Upper lobe of left lung (tissue), 6 donors: ENCODE measurements at regions not wholly inside any gene's neighbourhood (a gene's known extent, or its start where the extent isn't known, plus 50 kb on each side); places are given as distances from the start of the nearest gene placed in this dataset.
A peak's percentile ranks its signal among the peaks of the same experiment; 100 is the strongest.

Experiments
- ATAC-seq, 2 donors: fragments of 200-7000 bp; cut with Tn5 transposase; one replicate each; pipeline ENCODE4 v1.9.1; 2022; ENCODE audit warnings: mild to moderate bottlenecking in 2 of 2, moderate library complexity in 2 of 2; ENCODE audit not compliant: low FRiP score in 2 of 2
- DNase-seq, 2 donors: peaks; one replicate each; pipeline ENCODE4 v3.0.0-alpha.2; 2019 to 2020
- H3K27ac ChIP-seq, 4 donors: fragments of 200-600 bp; sonication (generic); one replicate each; pipeline ENCODE4 v1.5.1; 2016 to 2019
- H3K27me3 ChIP-seq, 4 donors: fragments of 200-600 bp; sonication (generic); one replicate each; pipeline ENCODE4 v1.5.1; 2017 to 2019
- H3K36me3 ChIP-seq, 4 donors: fragments of 200-600 bp; sonication (generic); one replicate each; pipeline ENCODE4 v1.5.1; 2016 to 2019
- H3K4me1 ChIP-seq, 4 donors: fragments of 200-600 bp; sonication (generic); one replicate each; pipeline ENCODE4 v1.5.1; 2018 to 2019
- H3K4me3 ChIP-seq, 4 donors: fragments of 200-600 bp; sonication (generic); one replicate each; pipeline ENCODE4 v1.5.1; 2017 to 2019; ENCODE audit warnings: mild to moderate bottlenecking in 2 of 4, moderate library complexity in 1 of 4
- H3K9me3 ChIP-seq, 4 donors: fragments of 200-600 bp; sonication (generic); one replicate each; pipeline ENCODE4 v1.5.1; 2018 to 2019
- EP300 ChIP-seq, 4 donors: sonication (generic); formaldehyde crosslinking; IDR thresholded peaks; one replicate each; pipeline ENCODE4 v1.5.1; 2017; ENCODE audit warnings: antibody characterized with exemption in 4 of 4, control low read depth in 2 of 4
- POLR2A ChIP-seq, 4 donors: fragments of 450-650 bp; IDR thresholded peaks; one replicate each; pipeline ENCODE4 v1.5.1; 2016 to 2017; ENCODE audit warnings: antibody characterized with exemption in 4 of 4, mild to moderate bottlenecking in 2 of 4
- POLR2AphosphoS5 ChIP-seq, 2 donors: sonication (generic); formaldehyde crosslinking; IDR thresholded peaks; one replicate each; pipeline ENCODE4 v1.5.1; 2017; ENCODE audit warnings: antibody characterized with exemption in 2 of 2
- WGBS, 2 donors: methylation state at CpG; one replicate each; pipeline ENCODE4 v1.1.5; 2017 to 2018; 5-methylcytosine and 5-hydroxymethylcytosine counted together
- TF ChIP-seq, protein P1 (sequence below), 6 experiments: fragments of 450-650 bp in 4 of 6; fragments of 200-600 bp in 2 of 6; sonication (generic) in 2 of 6; IDR thresholded peaks; one replicate each; pipeline ENCODE4 v1.5.1; 2016 to 2019; ENCODE audit warnings: antibody characterized with exemption in 6 of 6
- donor health status: DM: no; HTN: no; CAD: no; lungs with moderate emphysema.
- donor health status: DM: no; HTN: yes; CAD: no; lungs with severe emphysema.

GRCh38 chr13:79267560-79267959 lies 138.5 kb downstream of the RBM26 start:
- Histone ChIP-seq H3K9me3 (no peaks in the 10 kb centered on the region), H3K4me1 (peaks cover 0 to 5% (median 0%) of the 10 kb centered on the region in 4 donors), H3K36me3 (no peaks in the 10 kb centered on the region), H3K27ac (no peak overlapping the region), H3K4me3 (no peak overlapping the region), H3K27me3 (no peaks in the 10 kb centered on the region)
- no peak for DNase-seq
- ATAC-seq = peak in 1 of 2 donors; percentile 22
- TF ChIP-seq POLR2AphosphoS5 (IDR thresholded peaks at IDR 0.05) = no peak
- no peak for TF ChIP-seq EP300 (IDR thresholded peaks at IDR 0.05)
- TF ChIP-seq POLR2A (IDR thresholded peaks at IDR 0.05) = no peak
- TF ChIP-seq, protein P1, sequence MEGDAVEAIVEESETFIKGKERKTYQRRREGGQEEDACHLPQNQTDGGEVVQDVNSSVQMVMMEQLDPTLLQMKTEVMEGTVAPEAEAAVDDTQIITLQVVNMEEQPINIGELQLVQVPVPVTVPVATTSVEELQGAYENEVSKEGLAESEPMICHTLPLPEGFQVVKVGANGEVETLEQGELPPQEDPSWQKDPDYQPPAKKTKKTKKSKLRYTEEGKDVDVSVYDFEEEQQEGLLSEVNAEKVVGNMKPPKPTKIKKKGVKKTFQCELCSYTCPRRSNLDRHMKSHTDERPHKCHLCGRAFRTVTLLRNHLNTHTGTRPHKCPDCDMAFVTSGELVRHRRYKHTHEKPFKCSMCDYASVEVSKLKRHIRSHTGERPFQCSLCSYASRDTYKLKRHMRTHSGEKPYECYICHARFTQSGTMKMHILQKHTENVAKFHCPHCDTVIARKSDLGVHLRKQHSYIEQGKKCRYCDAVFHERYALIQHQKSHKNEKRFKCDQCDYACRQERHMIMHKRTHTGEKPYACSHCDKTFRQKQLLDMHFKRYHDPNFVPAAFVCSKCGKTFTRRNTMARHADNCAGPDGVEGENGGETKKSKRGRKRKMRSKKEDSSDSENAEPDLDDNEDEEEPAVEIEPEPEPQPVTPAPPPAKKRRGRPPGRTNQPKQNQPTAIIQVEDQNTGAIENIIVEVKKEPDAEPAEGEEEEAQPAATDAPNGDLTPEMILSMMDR (IDR thresholded peaks at IDR 0.05) = no peak

GRCh38 chr13:79258489-79258888 lies 147.6 kb downstream of the RBM26 start:
- ATAC-seq = no peak
- Histone ChIP-seq H3K27ac (no peak overlapping the region), H3K27me3 (no peaks in the 10 kb centered on the region), H3K4me1 (no peaks in the 10 kb centered on the region), H3K36me3 (no peaks in the 10 kb centered on the region), H3K4me3 (no peak overlapping the region), H3K9me3 (no peaks in the 10 kb centered on the region)
- no peak for TF ChIP-seq POLR2A (IDR thresholded peaks at IDR 0.05)
- no peak for TF ChIP-seq EP300 (IDR thresholded peaks at IDR 0.05)
- TF ChIP-seq, protein P1 (IDR thresholded peaks at IDR 0.05) = no peak
- no peak for TF ChIP-seq POLR2AphosphoS5 (IDR thresholded peaks at IDR 0.05)
- WGBS, 2 donors = 64 to 67% methylated on average over 3 of the region's 3 CpGs
- DNase-seq = no peak

- Histone ChIP-seq H3K4me3 (no peak overlapping the region), H3K4me1 (no peaks in the 10 kb centered on the region), H3K36me3 (no peaks in the 10 kb centered on the region), H3K27me3 (no peaks in the 10 kb centered on the region), H3K9me3 (no peaks in the 10 kb centered on the region), H3K27ac (no peak overlapping the region)
- 80 to 82% methylated on average over 3 of the region's 3 CpGs for WGBS, 2 donors
- DNase-seq (no peak), ATAC-seq (no peak)
- TF ChIP-seq, protein P1 (IDR thresholded peaks at IDR 0.05) = no peak
- TF ChIP-seq EP300 (IDR thresholded peaks at IDR 0.05) = no peak
- no peak for TF ChIP-seq POLR2A (IDR thresholded peaks at IDR 0.05)
- TF ChIP-seq POLR2AphosphoS5 (IDR thresholded peaks at IDR 0.05) = no peak
These were observed 159.5 kb downstream of the RBM26 start for GRCh38 chr13:79246578-79246949.

DNA sequence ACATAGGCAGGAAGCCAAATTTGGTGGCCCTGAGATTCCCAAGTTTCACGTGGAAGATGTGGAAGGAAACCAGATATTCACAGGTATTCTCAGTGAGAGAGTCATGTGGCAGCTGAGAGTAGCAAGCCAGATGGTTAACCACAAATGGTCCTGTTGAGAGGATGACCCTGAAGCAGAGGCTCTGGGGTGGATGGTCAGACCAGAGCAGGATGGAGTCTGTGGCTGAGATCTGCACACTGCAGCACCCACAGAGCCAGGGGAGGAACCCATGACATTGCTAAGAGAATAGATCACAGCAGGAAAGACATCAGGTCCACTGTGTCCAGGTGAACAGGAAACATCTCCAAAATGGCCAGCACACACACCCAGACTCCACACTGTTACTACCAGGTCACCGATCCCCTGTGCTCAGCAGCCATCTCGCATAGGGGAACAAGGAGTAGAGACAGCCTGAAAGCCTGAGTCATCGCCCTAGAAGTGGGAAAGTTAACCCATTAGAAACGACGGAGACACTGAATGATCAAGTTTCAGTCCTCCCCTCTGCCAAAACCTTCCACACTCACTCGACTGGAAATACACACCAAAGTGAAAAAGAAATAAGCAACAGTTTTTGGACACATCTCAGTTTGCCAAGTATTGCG lies 160.0 kb downstream of the RBM26 start:
- Histone ChIP-seq H3K36me3 (no peaks in the 10 kb centered on the region), H3K27ac (no peak overlapping the region), H3K4me1 (no peaks in the 10 kb centered on the region), H3K9me3 (no peaks in the 10 kb centered on the region), H3K4me3 (no peak overlapping the region), H3K27me3 (no peaks in the 10 kb centered on the region)
- 65% methylated on average over 8 of the region's 8 CpGs for WGBS, 2 donors
- DNase-seq (no peak), ATAC-seq (peak in 1 of 2 donors; percentile 40)
- no peak for TF ChIP-seq POLR2A (IDR thresholded peaks at IDR 0.05)
- no peak for TF ChIP-seq POLR2AphosphoS5 (IDR thresholded peaks at IDR 0.05)
- no peak for TF ChIP-seq EP300 (IDR thresholded peaks at IDR 0.05)
- TF ChIP-seq, protein P1 (IDR thresholded peaks at IDR 0.05) = no peak

- ATAC-seq (no peak), DNase-seq (no peak)
- Histone ChIP-seq H3K9me3 (no peaks in the 10 kb centered on the region), H3K27me3 (no peaks in the 10 kb centered on the region), H3K4me3 (no peak overlapping the region), H3K36me3 (no peaks in the 10 kb centered on the region), H3K27ac (no peak overlapping the region), H3K4me1 (no peaks in the 10 kb centered on the region)
- 66 to 80% methylated on average over 4 of the region's 4 CpGs for WGBS, 2 donors
- TF ChIP-seq POLR2AphosphoS5 (IDR thresholded peaks at IDR 0.05) = no peak
- TF ChIP-seq EP300 (IDR thresholded peaks at IDR 0.05) = no peak
These were observed 164.4 kb downstream of the RBM26 start for GRCh38 chr13:79241697-79242096.
